HG02870 (cell line): ENCODE measurements at regions not wholly inside any gene's neighbourhood (a gene's known extent, or its start where the extent isn't known, plus 50 kb on each side); places are given as distances from the start of the nearest gene placed in this dataset.
"Not testable (repeated sequence)": the region's sequence is repeated elsewhere in the genome, so short reads cannot be mapped to it uniquely, and the experiment has no call there.

ENCODE experiments used
- ATAC-seq: cut with Tn5 transposase; IDR thresholded peaks from one replicate; pipeline ENCODE4 v1.9.1; 2021; ENCODE audit warnings: mild to moderate bottlenecking, moderate library complexity; ENCODE audit not compliant: unreplicated experiment

DNA sequence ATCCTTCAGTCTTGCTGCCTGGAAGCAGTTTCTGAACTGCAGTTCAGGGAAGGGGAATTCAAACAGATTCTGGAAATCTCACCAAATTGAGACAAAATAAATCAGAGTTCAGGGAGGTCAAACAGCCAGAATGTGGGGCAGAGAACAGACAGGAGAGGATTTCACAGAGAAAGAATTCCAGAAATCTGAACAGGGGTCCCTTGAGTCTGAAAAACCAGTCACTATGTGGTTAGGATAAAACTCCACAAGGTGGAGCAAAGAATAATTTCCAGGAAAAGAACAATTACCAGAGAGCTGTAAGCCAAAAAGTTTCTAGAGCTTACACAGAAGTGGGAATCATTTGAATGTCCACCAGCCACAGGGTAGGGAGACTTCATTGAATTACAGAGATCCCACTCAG lies 84.7 kb downstream of the URB2 start:
- no peak for ATAC-seq

DNA sequence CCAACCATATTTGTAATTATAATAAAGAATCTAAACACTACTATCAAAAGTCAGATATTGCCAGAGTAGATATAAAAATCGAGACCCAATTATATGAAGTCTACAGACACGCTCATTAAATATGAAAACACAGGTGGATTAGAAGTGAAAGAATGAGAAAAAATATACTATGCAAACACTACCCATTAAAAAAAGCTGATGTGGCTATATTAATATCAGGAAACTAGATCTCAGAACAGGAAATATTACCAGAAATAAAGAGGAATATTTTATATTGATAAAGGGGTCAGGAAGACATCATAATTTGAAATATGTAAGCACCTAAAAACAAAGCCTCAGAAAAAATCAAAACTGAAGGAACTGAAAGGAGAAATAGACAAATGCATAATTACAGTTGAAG lies 88.3 kb downstream of the URB2 start:
- ATAC-seq: no peak

DNA sequence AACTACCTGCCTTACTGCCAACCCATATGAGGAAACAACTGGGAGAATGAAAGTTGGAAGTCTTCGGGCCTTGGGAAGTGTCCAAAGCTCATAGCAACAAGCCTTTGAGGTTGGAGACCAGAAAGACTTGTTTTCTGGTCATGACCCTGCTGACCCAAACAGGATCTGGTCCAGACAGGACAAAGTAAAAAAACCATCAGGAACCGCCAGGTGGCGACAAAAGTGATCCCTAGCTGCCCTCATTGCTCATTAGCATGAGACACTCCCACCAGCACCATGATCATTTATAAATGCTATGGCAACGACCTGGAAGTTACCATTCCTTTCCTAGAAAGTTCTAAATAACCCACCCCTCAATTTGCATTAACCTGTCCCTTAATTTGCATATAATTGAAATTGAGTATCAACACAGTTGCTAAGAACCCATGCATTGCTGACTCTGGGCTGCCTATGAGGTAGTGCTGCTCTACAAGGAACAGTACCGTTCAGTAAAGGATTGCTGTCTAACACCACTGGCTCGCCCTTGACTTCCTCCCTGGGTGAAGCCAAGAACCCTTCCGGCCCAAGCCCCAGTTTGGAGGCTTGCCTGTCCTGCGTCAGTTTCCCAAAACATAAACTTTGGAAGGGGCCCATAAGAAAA lies 89.0 kb downstream of the URB2 start:
- no peak for ATAC-seq

GRCh38 chr1:229716069-229716468 lies 90.0 kb downstream of the URB2 start:
- no peak for ATAC-seq

DNA sequence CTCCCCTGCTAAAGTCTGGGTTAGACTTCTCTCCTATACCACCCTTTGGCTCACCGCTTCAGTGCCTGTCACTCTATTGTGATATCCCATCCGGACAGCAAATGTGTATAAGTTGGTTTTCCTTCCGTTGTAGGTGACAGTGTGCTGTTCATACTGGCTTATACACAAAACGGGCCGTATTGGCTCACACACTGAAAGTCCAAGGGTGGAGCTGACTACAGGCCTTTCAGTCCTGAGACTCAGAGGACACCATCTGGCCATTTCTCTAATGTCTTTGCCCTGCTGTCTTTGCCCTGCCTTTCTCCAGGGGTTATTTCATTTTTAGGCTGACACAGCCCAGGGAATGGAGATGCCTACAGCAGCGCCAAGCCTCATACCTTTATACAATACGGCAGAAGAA lies 90.7 kb downstream of the URB2 start:
- ATAC-seq: no peak

- no peak for ATAC-seq
Observed at GRCh38 chr1:229717786-229718576, 91.9 kb downstream of the URB2 start.

- ATAC-seq: no peak
Observed at GRCh38 chr1:229726061-229726460, 100.0 kb downstream of the URB2 start.

DNA sequence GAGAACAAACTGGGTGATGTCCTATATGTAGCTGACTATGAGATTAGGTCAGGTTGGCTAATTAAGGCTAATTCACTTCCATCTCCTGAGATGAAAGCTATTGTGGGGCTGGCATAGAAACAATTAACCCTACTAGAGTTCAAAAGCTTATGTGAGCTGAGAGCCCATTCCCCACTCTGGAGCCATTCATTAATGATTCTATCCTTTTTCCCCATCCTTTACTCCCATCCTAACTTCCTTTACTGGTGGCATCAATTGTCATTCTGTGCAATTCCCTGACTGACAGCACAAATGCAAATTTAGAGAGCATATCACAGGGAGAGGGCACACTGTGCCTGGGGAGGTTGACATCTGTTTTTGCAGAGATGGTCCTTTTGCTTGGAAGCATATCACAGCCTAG lies 103.9 kb downstream of the URB2 start:
- ATAC-seq: no peak

DNA sequence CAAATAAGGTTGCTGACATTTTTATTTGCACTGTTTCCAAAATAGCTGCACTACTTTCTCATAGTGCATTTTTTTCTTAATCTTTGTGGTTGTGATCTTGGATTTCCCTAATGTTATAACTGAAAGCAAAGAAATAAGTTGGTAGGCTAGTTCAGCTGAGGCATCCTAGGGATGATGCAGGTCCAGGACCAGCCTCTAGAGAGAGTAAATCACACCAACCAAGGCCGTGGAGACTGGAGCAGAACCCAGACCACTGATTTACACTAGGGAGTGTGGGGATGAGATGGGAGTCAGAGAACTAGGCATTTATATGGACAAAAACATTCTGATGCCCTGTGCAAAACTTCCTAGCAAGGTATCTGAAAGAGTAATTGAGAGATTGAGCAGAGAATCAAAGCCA lies 104.5 kb downstream of the URB2 start:
- ATAC-seq: no peak

GRCh38 chr1:229732061-229732460 lies 106.0 kb downstream of the URB2 start:
- ATAC-seq: no peak

- no peak for ATAC-seq
Observed at GRCh38 chr1:229736376-229736775, 110.3 kb downstream of the URB2 start.

DNA sequence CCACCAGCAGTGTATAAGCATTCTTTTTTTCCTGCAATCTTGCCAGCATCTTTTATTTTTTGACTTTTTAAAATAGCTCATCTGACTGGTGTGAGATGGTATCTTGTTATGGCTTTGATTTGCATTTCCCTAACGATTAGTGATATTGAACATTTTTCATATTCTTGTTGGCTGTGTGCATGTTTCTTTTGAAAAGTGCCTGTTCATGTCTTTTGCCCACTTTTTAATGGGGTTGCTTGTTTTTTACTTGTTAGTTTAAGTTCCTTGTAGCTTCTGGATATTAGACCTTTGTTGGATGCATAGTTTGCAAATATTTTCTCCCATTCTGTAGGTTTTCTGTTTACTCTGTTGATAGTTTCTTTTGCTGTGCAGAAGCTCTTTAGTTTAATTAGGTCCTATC lies 116.6 kb downstream of the URB2 start:
- not testable (repeated sequence) for ATAC-seq

DNA sequence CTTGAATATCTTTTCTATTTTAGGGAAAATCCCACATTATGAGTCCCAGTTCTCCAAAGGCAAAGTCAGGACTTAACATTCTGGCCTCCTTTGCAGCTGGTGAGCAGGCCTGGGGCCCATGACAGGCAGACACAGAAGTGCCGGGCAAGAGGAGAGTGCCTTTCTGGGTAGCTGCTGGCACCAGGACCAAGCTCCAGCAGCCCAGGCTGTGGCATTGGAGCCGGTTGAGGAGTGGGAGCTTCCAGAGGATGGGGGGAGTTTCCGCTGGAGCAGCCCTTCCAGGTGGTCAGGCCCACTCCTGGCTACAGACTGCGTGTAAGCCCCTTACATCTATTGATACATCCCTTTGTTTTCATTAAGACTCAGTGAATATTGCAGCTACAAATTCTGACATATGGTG lies 123.9 kb downstream of the URB2 start:
- ATAC-seq: no peak

- no peak for ATAC-seq
Observed at GRCh38 chr1:229751610-229752009, 125.6 kb downstream of the URB2 start.

DNA sequence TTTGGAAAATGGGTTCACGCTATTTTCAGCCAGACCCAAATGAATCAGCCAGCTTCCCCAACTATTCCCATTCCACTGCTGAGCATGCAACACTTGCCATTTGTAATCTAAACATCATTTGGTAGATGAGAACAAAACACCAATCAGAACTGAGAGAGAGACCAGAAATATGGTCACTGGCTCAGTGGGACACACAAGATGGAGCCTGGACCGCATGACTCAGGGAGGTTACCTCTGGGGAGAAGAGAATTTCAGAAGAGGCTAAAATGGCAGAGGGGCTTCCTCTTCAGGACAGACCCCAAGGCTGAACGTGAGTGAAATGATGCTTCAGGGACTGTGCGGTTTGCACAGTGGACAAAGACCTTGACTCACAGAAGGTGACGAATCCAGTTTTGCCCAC lies 126.6 kb downstream of the URB2 start:
- ATAC-seq: no peak

GRCh38 chr1:229753764-229754551 lies 127.9 kb downstream of the URB2 start:
- no peak for ATAC-seq

DNA sequence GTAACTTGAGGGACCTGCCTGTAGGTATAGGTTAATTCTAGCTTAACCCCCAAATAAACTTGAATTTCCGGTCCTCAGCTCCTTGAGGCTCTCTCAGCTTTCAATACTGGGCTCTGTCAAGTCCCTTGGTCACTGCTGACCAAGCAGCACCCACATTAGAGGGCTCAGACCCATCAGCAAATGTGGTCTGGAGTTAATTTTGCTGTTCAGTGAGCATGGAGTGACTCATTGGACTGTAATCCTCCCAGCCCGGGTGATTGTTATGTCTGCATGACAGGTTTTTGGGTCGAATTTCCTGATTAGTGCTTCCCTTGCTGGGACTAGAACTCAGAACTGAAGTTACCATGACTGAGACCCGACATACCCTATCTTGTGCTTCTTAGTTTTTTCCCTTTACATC lies 130.6 kb downstream of the URB2 start:
- ATAC-seq: no peak

DNA sequence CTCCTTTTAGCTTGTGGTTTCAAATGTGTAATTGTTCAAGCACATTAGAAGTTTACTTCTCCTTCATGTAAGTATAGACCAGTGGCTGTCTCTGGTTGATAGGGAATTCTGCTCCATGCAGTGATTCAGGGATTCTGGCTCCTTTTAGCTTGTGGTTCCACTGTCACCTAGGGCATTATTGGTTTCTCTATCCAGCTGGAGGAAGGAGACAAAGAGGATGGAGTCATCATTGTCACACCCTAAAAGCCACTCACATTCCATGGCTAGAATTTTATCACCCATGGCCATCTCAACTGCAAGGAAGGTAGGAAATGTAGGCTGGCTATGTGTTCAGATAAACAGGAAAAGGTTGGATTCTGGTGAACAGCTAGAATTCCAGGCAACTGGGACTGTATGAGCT lies 131.2 kb downstream of the URB2 start:
- no peak for ATAC-seq

DNA sequence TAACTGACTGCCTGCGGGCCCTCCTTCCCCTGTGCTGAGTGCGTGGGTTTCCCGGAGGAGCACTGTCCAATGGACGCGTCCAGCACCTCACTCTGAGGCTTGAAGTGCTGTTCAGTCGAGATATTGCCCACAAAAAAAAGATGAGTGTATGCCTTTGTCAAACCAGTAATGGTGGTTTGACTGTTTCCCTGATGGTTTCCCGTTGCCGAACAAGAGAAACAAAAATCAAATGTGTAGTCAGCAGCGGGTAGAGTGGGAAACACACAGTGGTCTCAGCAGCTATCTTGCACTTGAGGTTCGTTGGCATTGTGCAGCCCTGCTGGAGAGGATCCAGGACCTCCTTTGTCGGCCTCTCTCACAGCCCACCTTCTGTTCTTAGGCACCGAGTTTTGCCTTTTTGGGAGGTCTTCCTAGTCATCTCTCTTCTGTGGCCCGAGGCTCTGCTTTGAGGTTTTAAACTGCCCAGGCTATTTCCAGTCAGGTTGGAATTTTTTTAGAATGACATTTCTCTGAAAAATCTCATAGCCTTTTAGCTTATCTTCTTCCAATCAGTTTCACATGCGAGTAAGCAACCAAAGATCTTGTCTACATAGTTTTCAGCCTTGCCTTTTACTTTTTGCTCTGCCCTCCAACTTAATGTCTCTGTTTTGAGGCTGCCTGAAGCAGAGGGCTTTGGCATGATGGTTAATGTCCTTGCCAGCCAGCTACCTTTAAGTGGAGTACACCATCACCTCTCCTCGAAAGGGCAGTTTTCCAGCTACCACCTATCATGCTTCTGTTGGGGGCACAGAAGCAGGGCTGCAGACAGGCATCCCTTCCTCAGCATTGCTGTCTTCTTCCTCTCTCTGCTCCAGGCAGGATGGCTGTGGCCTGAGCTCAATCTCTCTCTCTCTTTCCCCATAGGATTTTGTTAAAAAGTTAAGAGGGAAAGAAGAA lies 132.3 kb downstream of the URB2 start:
- ATAC-seq: no peak

DNA sequence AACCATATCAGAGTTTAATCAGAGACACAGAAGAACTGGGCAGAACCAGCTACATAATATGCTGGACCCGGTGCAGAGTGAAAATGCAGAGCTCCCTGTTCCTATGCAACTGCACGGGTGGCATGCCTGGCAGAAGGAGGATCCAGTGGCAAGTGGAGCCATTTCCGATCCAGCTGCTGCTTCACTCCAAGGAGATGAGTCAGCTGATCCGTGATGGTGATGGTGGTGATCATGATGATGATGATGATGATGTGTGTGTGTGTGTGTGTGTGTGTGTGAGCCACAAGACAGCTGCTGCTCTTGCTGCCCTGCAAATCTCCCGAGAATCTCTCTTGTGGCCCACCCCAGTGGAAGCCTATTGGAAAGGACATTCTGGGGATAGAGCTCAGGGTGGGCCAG lies 133.0 kb downstream of the URB2 start:
- no peak for ATAC-seq

DNA sequence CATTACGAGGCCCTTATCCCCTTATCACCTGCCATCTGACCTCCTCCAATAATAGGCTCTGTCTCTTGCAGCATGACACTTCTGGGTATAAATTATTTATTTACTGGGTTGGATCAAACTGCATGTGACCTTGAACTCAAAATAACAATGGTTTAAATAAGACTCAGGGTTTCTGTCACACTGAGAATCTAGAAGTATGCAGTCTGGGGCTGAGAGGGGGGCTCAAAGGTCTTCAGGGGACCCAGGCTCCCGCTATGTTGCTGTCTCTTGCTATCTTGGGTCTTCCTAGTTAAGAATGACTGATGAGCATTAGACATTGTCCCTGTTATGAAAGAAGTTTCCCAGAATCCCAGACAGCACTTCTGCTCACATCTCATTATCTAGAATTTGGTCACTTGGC lies 133.5 kb downstream of the URB2 start:
- no peak for ATAC-seq
